CD4-positive, alpha-beta T cell (primary cell): ENCODE measurements at regions not wholly inside any gene's neighbourhood (a gene's known extent, or its start where the extent isn't known, plus 50 kb on each side); places are given as distances from the start of the nearest gene placed in this dataset.

Experiments used
- ATAC-seq: fragments of 200-7000 bp; cut with Tn5 transposase; one replicate; pipeline ENCODE4 v1.10.0; 2022; ENCODE audit warnings: mild to moderate bottlenecking; ENCODE audit not compliant: poor library complexity
- CTCF ChIA-PET: fragments of 350-600 bp; sonication (Branson Sonifier 250); formaldehyde crosslinking; loops from one replicate; lab custom pipeline; 2021; ENCODE audit warnings: antibody characterized with exemption, inconsistent platforms; lab: Charles Lee
- POLR2A ChIA-PET: fragments of 350-600 bp; sonication (Branson Sonifier 250); formaldehyde crosslinking; loops from one replicate; lab custom pipeline; 2021; ENCODE audit warnings: antibody characterized with exemption, inconsistent platforms; lab: Charles Lee
- DNase-seq, 14 experiments: peaks; one replicate each; pipeline ENCODE4 v3.0.0-alpha.2; 2013 to 2020; ENCODE audit warnings: mixed read lengths in 2 of 14
- H3K27ac ChIP-seq, 2 donors: one replicate each; pipeline versions ENCODE4 v1.5.1 to v1.7.0; 2013; ENCODE audit warnings: low read length in 2 of 2, low read depth in 1 of 2, mild to moderate bottlenecking in 1 of 2
- H3K27me3 ChIP-seq, 2 experiments: 1 replicate in 1 of 2; 2 replicates in 1 of 2; pipeline versions ENCODE4 v1.6.1 to v1.7.0; 2013; ENCODE audit warnings: low read length in 2 of 2, control low read depth in 1 of 2, mild to moderate bottlenecking in 1 of 2, moderate library complexity in 1 of 2; ENCODE audit not compliant: insufficient read depth in 2 of 2, control insufficient read depth in 1 of 2
- H3K36me3 ChIP-seq: one replicate; pipeline ENCODE4 v1.6.1; 2013; ENCODE audit warnings: low read length, control low read depth; ENCODE audit not compliant: insufficient read depth
- H3K4me1 ChIP-seq: one replicate; pipeline ENCODE4 v1.6.1; 2013; ENCODE audit warnings: low read length, control low read depth; ENCODE audit not compliant: insufficient read depth
- H3K4me3 ChIP-seq: one replicate; pipeline ENCODE4 v1.5.1; 2013; ENCODE audit warnings: mild to moderate bottlenecking, low read length, moderate library complexity
- H3K9me3 ChIP-seq, 2 experiments: 1 replicate in 1 of 2; 2 replicates in 1 of 2; pipeline versions ENCODE4 v1.6.1 to v1.7.0; 2013; ENCODE audit warnings: low read length in 2 of 2, mild to moderate bottlenecking in 2 of 2, control low read depth in 1 of 2, moderate library complexity in 1 of 2; ENCODE audit not compliant: control insufficient read depth in 1 of 2, insufficient read depth in 1 of 2
- H3K27ac Mint-ChIP-seq: one replicate; pipeline ENCODE4 v1.8.0; 2020; ENCODE audit warnings: mixed read lengths
- H3K27me3 Mint-ChIP-seq: one replicate; pipeline ENCODE4 v1.8.0; 2021; ENCODE audit warnings: mixed read lengths
- H3K36me3 Mint-ChIP-seq: one replicate; pipeline ENCODE4 v1.8.0; 2021; ENCODE audit warnings: low read depth, mixed read lengths
- H3K4me1 Mint-ChIP-seq: one replicate; pipeline ENCODE4 v1.8.0; 2021; ENCODE audit warnings: low read depth, mixed read lengths
- H3K4me3 Mint-ChIP-seq: one replicate; pipeline ENCODE4 v1.8.0; 2020; ENCODE audit warnings: mild to moderate bottlenecking, mixed read lengths
- H3K9me3 Mint-ChIP-seq: one replicate; pipeline ENCODE4 v1.8.0; 2020; ENCODE audit warnings: mixed read lengths
- intact Hi-C, 2 experiments: fragments of 100-400 bp; cut with DNase I in 1 of 2; cut with micrococcal nuclease in 1 of 2; formaldehyde crosslinking; loops; one replicate each; pipeline versions ENCODE4 v1.15.1 to v1.9.0; 2023 to 2025; cut with DNase I, micrococcal nuclease
- TF ChIP-seq, protein P1 (sequence below): fragments of 200-600 bp; IDR thresholded peaks from one replicate; pipeline ENCODE4 v1.8.0; 2022; ENCODE audit warnings: antibody characterized with exemption, mild to moderate bottlenecking

DNA sequence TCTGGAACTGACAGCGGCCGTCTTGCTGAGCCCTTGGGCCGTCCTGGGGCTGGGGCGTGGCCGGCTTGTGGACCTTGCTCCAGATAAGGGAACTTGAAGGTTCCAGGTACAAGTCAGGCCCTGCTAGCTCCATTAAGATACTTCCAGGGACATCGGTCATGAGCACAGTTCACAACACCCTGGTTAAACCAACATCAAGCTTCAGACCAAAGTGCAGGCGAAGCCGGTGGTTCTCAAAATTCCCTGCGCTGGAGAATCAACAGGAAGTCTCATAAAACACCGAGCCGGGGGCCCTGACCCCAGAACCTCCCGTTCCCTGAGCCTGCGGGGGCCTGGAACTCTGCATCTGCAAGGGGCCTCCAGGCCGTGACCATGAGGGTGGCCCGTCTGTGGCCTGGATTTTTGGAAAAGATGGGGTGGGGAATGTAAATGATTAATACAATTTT, 1043.8 kb downstream of the BRD1 start:
- no peak for DNase-seq
- no peak overlapping the region for H3K4me3 Mint-ChIP-seq
- H3K36me3 ChIP-seq = no peaks in the 10 kb centered on the region
- ATAC-seq = no peak
- H3K4me3 ChIP-seq = no peak overlapping the region
- TF ChIP-seq, protein P1, sequence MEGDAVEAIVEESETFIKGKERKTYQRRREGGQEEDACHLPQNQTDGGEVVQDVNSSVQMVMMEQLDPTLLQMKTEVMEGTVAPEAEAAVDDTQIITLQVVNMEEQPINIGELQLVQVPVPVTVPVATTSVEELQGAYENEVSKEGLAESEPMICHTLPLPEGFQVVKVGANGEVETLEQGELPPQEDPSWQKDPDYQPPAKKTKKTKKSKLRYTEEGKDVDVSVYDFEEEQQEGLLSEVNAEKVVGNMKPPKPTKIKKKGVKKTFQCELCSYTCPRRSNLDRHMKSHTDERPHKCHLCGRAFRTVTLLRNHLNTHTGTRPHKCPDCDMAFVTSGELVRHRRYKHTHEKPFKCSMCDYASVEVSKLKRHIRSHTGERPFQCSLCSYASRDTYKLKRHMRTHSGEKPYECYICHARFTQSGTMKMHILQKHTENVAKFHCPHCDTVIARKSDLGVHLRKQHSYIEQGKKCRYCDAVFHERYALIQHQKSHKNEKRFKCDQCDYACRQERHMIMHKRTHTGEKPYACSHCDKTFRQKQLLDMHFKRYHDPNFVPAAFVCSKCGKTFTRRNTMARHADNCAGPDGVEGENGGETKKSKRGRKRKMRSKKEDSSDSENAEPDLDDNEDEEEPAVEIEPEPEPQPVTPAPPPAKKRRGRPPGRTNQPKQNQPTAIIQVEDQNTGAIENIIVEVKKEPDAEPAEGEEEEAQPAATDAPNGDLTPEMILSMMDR = no peak
- peaks cover 0 to 2% of the 10 kb centered on the region in 2 experiments for H3K27me3 ChIP-seq
- no peak overlapping the region for H3K27ac ChIP-seq
- no peaks in the 10 kb centered on the region for H3K4me1 Mint-ChIP-seq
- POLR2A ChIA-PET = no interaction called here
- CTCF ChIA-PET = no interaction called here
- H3K27ac Mint-ChIP-seq = no peak overlapping the region
- H3K9me3 ChIP-seq = peaks cover 0 to 23% of the 10 kb centered on the region in 2 experiments
- no peaks in the 10 kb centered on the region for H3K36me3 Mint-ChIP-seq
- no peaks in the 10 kb centered on the region for H3K4me1 ChIP-seq
- peaks cover 15% of the 10 kb centered on the region for H3K27me3 Mint-ChIP-seq
- intact Hi-C loops = no loop called here
- no peaks in the 10 kb centered on the region for H3K9me3 Mint-ChIP-seq

DNA sequence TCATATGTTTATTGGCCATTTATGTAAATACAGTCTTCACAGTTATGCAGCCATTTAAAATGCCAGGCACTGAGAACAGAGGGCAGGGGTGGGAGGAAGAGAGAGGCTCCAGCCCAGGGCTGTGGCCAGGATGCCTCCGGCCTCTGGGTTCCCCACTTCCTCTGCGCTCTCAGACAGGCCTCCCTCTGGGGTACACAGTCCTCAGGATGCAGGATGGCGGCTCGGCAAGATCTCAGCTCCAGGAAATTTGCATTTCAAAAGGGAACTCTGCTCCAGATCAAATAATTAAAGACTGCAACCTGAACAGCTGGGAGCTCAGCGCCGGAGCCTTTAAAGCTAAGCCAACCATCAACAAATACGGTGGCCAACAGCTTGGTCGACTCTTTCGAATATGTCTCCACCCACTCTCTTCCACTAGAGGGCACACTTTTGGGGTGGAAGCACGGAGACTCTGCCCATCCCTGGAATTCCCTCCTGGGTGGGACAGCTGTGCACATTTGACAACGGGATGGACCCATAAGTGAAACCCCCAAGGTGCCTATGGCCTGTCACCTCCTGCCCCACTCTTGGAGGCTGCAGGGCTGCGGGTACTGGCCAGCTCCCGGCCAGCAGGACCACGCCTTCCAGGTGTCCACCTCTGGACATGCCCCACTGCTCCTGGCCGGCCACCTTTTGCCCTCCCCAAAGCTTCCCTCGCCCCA, 1044.7 kb downstream of the BRD1 start:
- CTCF ChIA-PET = no interaction called here
- Mint-ChIP-seq H3K4me3 (no peak overlapping the region), H3K27ac (no peak overlapping the region), H3K9me3 (no peaks in the 10 kb centered on the region), H3K27me3 (peaks cover 19% of the 10 kb centered on the region), H3K4me1 (no peaks in the 10 kb centered on the region), H3K36me3 (no peaks in the 10 kb centered on the region)
- TF ChIP-seq, protein P1 = no peak
- POLR2A ChIA-PET = no interaction called here
- ATAC-seq (no peak), DNase-seq (no peak)
- Histone ChIP-seq H3K9me3 (peaks cover 0 to 32% of the 10 kb centered on the region in 2 experiments), H3K27me3 (peaks cover 0 to 2% of the 10 kb centered on the region in 2 experiments), H3K4me3 (no peak overlapping the region), H3K27ac (no peak overlapping the region), H3K4me1 (no peaks in the 10 kb centered on the region), H3K36me3 (no peaks in the 10 kb centered on the region)
- intact Hi-C loops = no loop called here

- CTCF ChIA-PET = no interaction called here
- Histone ChIP-seq H3K27ac (no peak overlapping the region), H3K27me3 (peaks cover 0 to 2% of the 10 kb centered on the region in 2 experiments), H3K4me1 (no peaks in the 10 kb centered on the region), H3K4me3 (no peak overlapping the region), H3K9me3 (peaks cover 0 to 38% of the 10 kb centered on the region in 2 experiments), H3K36me3 (no peaks in the 10 kb centered on the region)
- H3K4me1 Mint-ChIP-seq = no peaks in the 10 kb centered on the region
- H3K36me3 Mint-ChIP-seq = no peaks in the 10 kb centered on the region
- ATAC-seq = no peak
- peaks cover 25% of the 10 kb centered on the region for H3K27me3 Mint-ChIP-seq
- POLR2A ChIA-PET = no interaction called here
- TF ChIP-seq, protein P1 = no peak
- H3K27ac Mint-ChIP-seq = no peak overlapping the region
- intact Hi-C loops = no loop called here
- H3K9me3 Mint-ChIP-seq = no peaks in the 10 kb centered on the region
- DNase-seq = no peak
- H3K4me3 Mint-ChIP-seq = no peak overlapping the region
These were observed 1045.3 kb downstream of the BRD1 start for GRCh38 chr22:48782326-48782725.
